ENCODE measurements at regions not wholly inside any gene's neighbourhood (a gene's known extent, or its start where the extent isn't known, plus 50 kb on each side); places are given as distances from the start of the nearest gene placed in this dataset.

GRCh38 chr10:108425283-108425964, 1260.9 kb upstream of the SORCS1 start:
- Histone ChIP-seq H3K9me3 (ENCODE audit: control insufficient read depth, low read depth, low read length) (no peaks in the 10 kb centered on the region), H2AFZ (ENCODE audit: low read length) (no peak overlapping the region), H2BK120ac (ENCODE audit: low read depth, low read length, poor library complexity, severe bottlenecking) (no peak overlapping the region), H3K56ac (ENCODE audit: insufficient read length, low read depth, low read length) (no peak overlapping the region), H2BK12ac (ENCODE audit: insufficient read length, low read depth, low read length) (no peak overlapping the region), H3K4ac (ENCODE audit: low read depth, low read length) (no peak overlapping the region), H2BK15ac (ENCODE audit: low read depth, low read length) (no peak overlapping the region), H3K23me2 (ENCODE audit: insufficient read length, low read depth, low read length, poor library complexity, severe bottlenecking) (no peaks in the 10 kb centered on the region), H3K18ac (ENCODE audit: insufficient read length, low read depth, low read length) (no peak overlapping the region), H2AK5ac (ENCODE audit: insufficient read length, low read length) (no peak overlapping the region), H4K20me1 (ENCODE audit: control insufficient read depth, insufficient read depth, insufficient read length) (no peaks in the 10 kb centered on the region), H3K14ac (ENCODE audit: insufficient read depth, low read length) (no peak overlapping the region), H3K27ac (ENCODE audit: insufficient read length, low read depth, low read length) (no peak overlapping the region), H3K23ac (ENCODE audit: insufficient read length, low read depth, low read length) (no peak overlapping the region), H3K4me2 (ENCODE audit: insufficient read depth, insufficient read length, low read length) (no peak overlapping the region), H3K27me3 (ENCODE audit: insufficient read depth, low read length) (no peaks in the 10 kb centered on the region), H4K5ac (ENCODE audit: insufficient read length, low read depth, low read length) (no peak overlapping the region), H3K79me1 (ENCODE audit: insufficient read depth, low read depth, low read length, poor library complexity, severe bottlenecking) (no peaks in the 10 kb centered on the region), H2BK20ac (ENCODE audit: low read depth, low read length, poor library complexity, severe bottlenecking) (no peak overlapping the region), H4K91ac (ENCODE audit: insufficient read length, low read depth, low read length) (no peak overlapping the region), H3T11ph (ENCODE audit: low read length) (no peak overlapping the region), H4K8ac (replicated peaks; ENCODE audit: insufficient read length, low read depth, low read length) (no peak overlapping the region), H3K4me1 (ENCODE audit: insufficient read depth, low read length) (no peaks in the 10 kb centered on the region), H3K79me2 (ENCODE audit: insufficient read depth, low read length) (no peaks in the 10 kb centered on the region), H2BK5ac (ENCODE audit: insufficient read length, low read length) (no peak overlapping the region), H3K9ac (ENCODE audit: extremely low read depth, insufficient read length, low read length) (no peak overlapping the region)
- Mint-ChIP-seq H3K27ac (no peak overlapping the region), H3K27me3 (ENCODE audit: low read depth) (no peaks in the 10 kb centered on the region), H3K36me3 (ENCODE audit: insufficient read depth in 1 of 3, low read depth in 3 of 3) (no peaks in the 10 kb centered on the region; a peak in 1 of 7 replicates), H3K4me1 (no peaks in the 10 kb centered on the region; a peak in 1 of 4 replicates), H3K4me3 (no peak overlapping the region), H3K9me3 (no peaks in the 10 kb centered on the region)
- WGBS (ENCODE audit: extremely low coverage, insufficient read length, low lambda C conversion rate) = no CpG with 5 or more reads among the region's 1 CpG
- DNase-seq = no peak
- TF ChIP-seq CTCF (conservative IDR thresholded peaks at IDR 0.05) = no peak

Data from H9 (cell line).